Neutrophil (primary cell): ENCODE measurements at regions not wholly inside any gene's neighbourhood (a gene's known extent, or its start where the extent isn't known, plus 50 kb on each side); places are given as distances from the start of the nearest gene placed in this dataset.
"Not testable (repeated sequence)": the region's sequence is repeated elsewhere in the genome, so short reads cannot be mapped to it uniquely, and the experiment has no call there.

ENCODE experiments used
- H3K27ac ChIP-seq: fragments of 200-600 bp; sonication (generic); 2 replicates; pipeline ENCODE4 v1.5.1; 2016; ENCODE audit warnings: mild to moderate bottlenecking, moderate library complexity
- H3K27me3 ChIP-seq: fragments of 200-600 bp; sonication (generic); 2 replicates; pipeline ENCODE4 v1.6.0; 2016; ENCODE audit warnings: mild to moderate bottlenecking
- H3K36me3 ChIP-seq: fragments of 200-600 bp; sonication (generic); 2 replicates; pipeline ENCODE4 v1.5.1; 2017
- H3K4me1 ChIP-seq, 2 experiments: fragments of 200-600 bp in 1 of 2; sonication (generic) in 1 of 2; 1 replicate in 1 of 2; 2 replicates in 1 of 2; pipeline versions ENCODE4 v1.5.1 to v1.6.1; 2013 to 2016; ENCODE audit warnings: low read depth in 1 of 2, low read length in 1 of 2, mild to moderate bottlenecking in 1 of 2, moderate library complexity in 1 of 2; ENCODE audit not compliant: control insufficient read depth in 1 of 2, insufficient read depth in 1 of 2
- H3K4me3 ChIP-seq, 2 experiments: fragments of 200-600 bp in 1 of 2; sonication (generic) in 1 of 2; 1 replicate in 1 of 2; 2 replicates in 1 of 2; pipeline ENCODE4 v1.5.1; 2013 to 2016; ENCODE audit warnings: low read depth in 1 of 2, low read length in 1 of 2, mild to moderate bottlenecking in 1 of 2, moderate library complexity in 1 of 2
- H3K9me3 ChIP-seq: fragments of 200-600 bp; sonication (generic); 2 replicates; pipeline ENCODE4 v1.5.1; 2016
- TF ChIP-seq, protein P1 (sequence below): fragments of 200-600 bp; sonication (generic); IDR thresholded peaks from 2 replicates; pipeline ENCODE4 v1.5.1; 2016; ENCODE audit warnings: antibody characterized with exemption

GRCh38 chr7:114343949-114344708 lies 70.5 kb upstream of the FOXP2 start:
- no peak overlapping the region for H3K27ac ChIP-seq
- H3K36me3 ChIP-seq: no peaks in the 10 kb centered on the region
- H3K4me3 ChIP-seq: no peak overlapping the region
- TF ChIP-seq, protein P1, sequence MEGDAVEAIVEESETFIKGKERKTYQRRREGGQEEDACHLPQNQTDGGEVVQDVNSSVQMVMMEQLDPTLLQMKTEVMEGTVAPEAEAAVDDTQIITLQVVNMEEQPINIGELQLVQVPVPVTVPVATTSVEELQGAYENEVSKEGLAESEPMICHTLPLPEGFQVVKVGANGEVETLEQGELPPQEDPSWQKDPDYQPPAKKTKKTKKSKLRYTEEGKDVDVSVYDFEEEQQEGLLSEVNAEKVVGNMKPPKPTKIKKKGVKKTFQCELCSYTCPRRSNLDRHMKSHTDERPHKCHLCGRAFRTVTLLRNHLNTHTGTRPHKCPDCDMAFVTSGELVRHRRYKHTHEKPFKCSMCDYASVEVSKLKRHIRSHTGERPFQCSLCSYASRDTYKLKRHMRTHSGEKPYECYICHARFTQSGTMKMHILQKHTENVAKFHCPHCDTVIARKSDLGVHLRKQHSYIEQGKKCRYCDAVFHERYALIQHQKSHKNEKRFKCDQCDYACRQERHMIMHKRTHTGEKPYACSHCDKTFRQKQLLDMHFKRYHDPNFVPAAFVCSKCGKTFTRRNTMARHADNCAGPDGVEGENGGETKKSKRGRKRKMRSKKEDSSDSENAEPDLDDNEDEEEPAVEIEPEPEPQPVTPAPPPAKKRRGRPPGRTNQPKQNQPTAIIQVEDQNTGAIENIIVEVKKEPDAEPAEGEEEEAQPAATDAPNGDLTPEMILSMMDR: no peak
- no peaks in the 10 kb centered on the region for H3K4me1 ChIP-seq
- no peaks in the 10 kb centered on the region for H3K27me3 ChIP-seq
- no peaks in the 10 kb centered on the region for H3K9me3 ChIP-seq

- TF ChIP-seq, protein P1: no peak
- Histone ChIP-seq H3K27me3 (no peaks in the 10 kb centered on the region), H3K36me3 (no peaks in the 10 kb centered on the region), H3K9me3 (no peaks in the 10 kb centered on the region), H3K4me1 (no peaks in the 10 kb centered on the region), H3K27ac (no peak overlapping the region), H3K4me3 (no peak overlapping the region)
Observed at GRCh38 chr7:114342431-114343179, 72.0 kb upstream of the FOXP2 start.

- Histone ChIP-seq H3K4me3 (no peak overlapping the region), H3K27me3 (no peaks in the 10 kb centered on the region), H3K36me3 (no peaks in the 10 kb centered on the region), H3K9me3 (no peaks in the 10 kb centered on the region), H3K27ac (no peak overlapping the region), H3K4me1 (no peaks in the 10 kb centered on the region)
- TF ChIP-seq, protein P1: no peak
Observed at GRCh38 chr7:114341648-114342047, 73.0 kb upstream of the FOXP2 start.

GRCh38 chr7:114334989-114335388 lies 79.6 kb upstream of the FOXP2 start:
- TF ChIP-seq, protein P1: no peak
- no peaks in the 10 kb centered on the region for H3K9me3 ChIP-seq
- H3K27ac ChIP-seq: no peak overlapping the region
- no peaks in the 10 kb centered on the region for H3K27me3 ChIP-seq
- no peaks in the 10 kb centered on the region for H3K4me1 ChIP-seq
- no peaks in the 10 kb centered on the region for H3K36me3 ChIP-seq
- H3K4me3 ChIP-seq: no peak overlapping the region

- H3K9me3 ChIP-seq, H3K4me3 ChIP-seq, H3K27ac ChIP-seq, H3K36me3 ChIP-seq, H3K27me3 ChIP-seq, H3K4me1 ChIP-seq: not testable (repeated sequence)
Observed at GRCh38 chr7:114329458-114329857, 85.2 kb upstream of the FOXP2 start.

DNA sequence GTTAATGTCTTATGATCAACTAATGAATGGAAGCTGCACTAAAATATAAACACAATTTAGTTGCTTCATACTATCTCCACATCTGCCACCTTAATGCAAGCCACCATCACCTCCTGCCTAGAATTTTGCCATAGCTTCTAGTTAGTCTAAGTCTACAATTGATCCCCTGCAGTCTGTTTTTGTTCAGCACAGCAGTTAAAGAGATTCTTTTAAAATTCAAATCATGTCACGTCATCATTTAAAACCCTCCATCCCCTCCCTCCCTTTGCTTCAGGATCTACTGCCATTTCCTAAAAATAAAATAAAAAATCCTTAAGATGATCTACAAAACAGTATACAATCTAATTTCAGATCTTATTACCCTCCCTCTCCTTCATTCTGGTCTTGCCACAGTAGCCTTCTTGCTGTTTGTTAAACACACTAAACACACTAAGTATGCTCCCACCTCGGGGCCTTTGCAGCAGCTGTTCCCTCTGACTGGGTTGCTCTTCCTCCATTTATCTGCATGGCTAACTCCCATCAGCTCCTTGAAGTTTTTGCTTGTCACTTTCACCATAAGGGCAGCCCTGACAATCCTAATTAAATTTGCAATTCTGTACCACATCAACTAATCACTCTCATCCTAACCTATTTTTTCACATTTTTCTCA lies 97.0 kb upstream of the FOXP2 start:
- Histone ChIP-seq H3K36me3 (no peaks in the 10 kb centered on the region), H3K27me3 (no peaks in the 10 kb centered on the region), H3K27ac (no peak overlapping the region), H3K4me1 (no peaks in the 10 kb centered on the region), H3K9me3 (no peaks in the 10 kb centered on the region), H3K4me3 (no peak overlapping the region)
- TF ChIP-seq, protein P1: no peak
